Naive thymus-derived CD4-positive, alpha-beta T cell (primary cell): ENCODE measurements at regions not wholly inside any gene's neighbourhood (a gene's known extent, or its start where the extent isn't known, plus 50 kb on each side); places are given as distances from the start of the nearest gene placed in this dataset.

Experiments
- ATAC-seq: fragments of 150-1000 bp; cut with Tn5 transposase; 2 replicates; pipeline ENCODE4 v1.10.0; 2021; ENCODE audit warnings: mild to moderate bottlenecking, moderate library complexity
- CTCF ChIA-PET: fragments of 350-600 bp; sonication (Branson Sonifier 250); formaldehyde crosslinking; loops from one replicate; lab custom pipeline; 2021; ENCODE audit warnings: antibody characterized with exemption; lab: Charles Lee
- POLR2A ChIA-PET: fragments of 350-600 bp; sonication (Branson Sonifier 250); formaldehyde crosslinking; loops from one replicate; lab custom pipeline; 2021; ENCODE audit warnings: antibody characterized with exemption, inconsistent platforms; lab: Charles Lee
- DNase-seq, 9 donors: peaks; one replicate each; pipeline versions ENCODE4 v3.0.0 to v3.0.0-alpha.2; 2020 to 2022; ENCODE audit warnings: mixed read lengths in 1 of 9
- H3K27ac ChIP-seq: one replicate; pipeline ENCODE4 v1.7.0; 2013; ENCODE audit warnings: mild to moderate bottlenecking, low read depth, low read length, moderate library complexity
- H3K27me3 ChIP-seq, 2 donors: one replicate each; pipeline ENCODE4 v1.7.0; 2013; ENCODE audit warnings: low read length in 2 of 2, mild to moderate bottlenecking in 2 of 2, moderate library complexity in 2 of 2; ENCODE audit not compliant: control insufficient read depth in 2 of 2, insufficient read depth in 2 of 2
- H3K36me3 ChIP-seq, 3 experiments: 1 replicate in 2 of 3; 2 replicates in 1 of 3; pipeline ENCODE4 v1.7.0; 2013; ENCODE audit warnings: low read length in 3 of 3, mild to moderate bottlenecking in 3 of 3, moderate library complexity in 1 of 3; ENCODE audit not compliant: insufficient read depth in 3 of 3, control insufficient read depth in 2 of 3
- H3K4me1 ChIP-seq, 2 donors: one replicate each; pipeline ENCODE4 v1.7.0; 2013; ENCODE audit warnings: low read length in 2 of 2, mild to moderate bottlenecking in 2 of 2, moderate library complexity in 1 of 2; ENCODE audit not compliant: control insufficient read depth in 2 of 2, insufficient read depth in 2 of 2
- H3K4me3 ChIP-seq: 2 replicates; pipeline ENCODE4 v1.7.0; 2013; ENCODE audit warnings: mild to moderate bottlenecking, low read length
- H3K9me3 ChIP-seq, 3 experiments: 1 replicate in 2 of 3; 2 replicates in 1 of 3; pipeline ENCODE4 v1.7.0; 2013; ENCODE audit warnings: low read length in 3 of 3; ENCODE audit not compliant: control insufficient read depth in 2 of 3
- H3K27ac Mint-ChIP-seq, 9 donors: one replicate each; pipeline ENCODE4 v1.8.0; 2020 to 2022; ENCODE audit warnings: mixed read lengths in 9 of 9, mild to moderate bottlenecking in 8 of 9, moderate library complexity in 5 of 9, inconsistent platforms in 2 of 9
- H3K27me3 Mint-ChIP-seq, 5 donors: one replicate each; pipeline ENCODE4 v1.8.0; 2021 to 2022; ENCODE audit warnings: mixed read lengths in 5 of 5, mild to moderate bottlenecking in 1 of 5
- H3K36me3 Mint-ChIP-seq, 5 donors: one replicate each; pipeline ENCODE4 v1.8.0; 2020 to 2022; ENCODE audit warnings: mixed read lengths in 5 of 5, mild to moderate bottlenecking in 3 of 5, inconsistent platforms in 1 of 5
- H3K4me1 Mint-ChIP-seq, 7 donors: one replicate each; pipeline ENCODE4 v1.8.0; 2020 to 2022; ENCODE audit warnings: mixed read lengths in 7 of 7, mild to moderate bottlenecking in 3 of 7, inconsistent platforms in 1 of 7
- H3K4me3 Mint-ChIP-seq, 10 donors: one replicate each; pipeline ENCODE4 v1.8.0; 2020 to 2022; ENCODE audit warnings: mild to moderate bottlenecking in 10 of 10, mixed read lengths in 10 of 10, moderate library complexity in 6 of 10, inconsistent platforms in 2 of 10
- H3K9me3 Mint-ChIP-seq, 11 donors: one replicate each; pipeline ENCODE4 v1.8.0; 2020 to 2022; ENCODE audit warnings: mixed read lengths in 11 of 11, mild to moderate bottlenecking in 4 of 11, inconsistent platforms in 1 of 11, moderate library complexity in 1 of 11
- intact Hi-C, 2 donors: fragments of 100-400 bp; cut with micrococcal nuclease; formaldehyde crosslinking; loops; one replicate each; pipeline ENCODE4 v1.15.1; 2023

DNA sequence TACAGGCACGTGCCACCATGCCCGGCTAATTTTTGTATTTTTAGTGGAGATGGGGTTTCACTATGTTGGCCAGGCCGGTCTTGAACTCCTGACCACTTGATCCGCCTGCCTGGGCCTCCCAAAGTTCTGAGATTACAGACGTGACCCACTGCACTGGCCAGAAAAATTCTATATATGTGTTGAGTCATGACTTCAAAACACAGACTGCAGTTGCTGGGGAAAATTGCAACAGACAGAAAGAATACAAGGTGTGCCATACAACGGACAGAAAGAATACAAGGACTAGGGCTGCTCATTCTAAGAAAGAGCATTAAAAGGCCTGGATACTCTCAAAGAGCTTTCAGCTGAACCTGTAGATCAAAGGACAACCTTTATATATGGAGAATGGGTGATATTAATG, 109.6 kb upstream of the ACSL4 start:
- H3K4me1 Mint-ChIP-seq, result peaks cover 0 to 5% (median 0%) of the 10 kb centered on the region in 7 donors
- intact Hi-C loops, result no loop called here
- no peaks in the 10 kb centered on the region for H3K9me3 Mint-ChIP-seq
- ATAC-seq (no peak), DNase-seq (no peak)
- H3K36me3 ChIP-seq, result no peaks in the 10 kb centered on the region
- no peaks in the 10 kb centered on the region for H3K27me3 ChIP-seq
- ChIA-PET CTCF (no interaction called here), POLR2A (no interaction called here)
- H3K4me3 ChIP-seq, result no peak overlapping the region
- no peaks in the 10 kb centered on the region for H3K4me1 ChIP-seq
- H3K27me3 Mint-ChIP-seq, result no peaks in the 10 kb centered on the region
- no peaks in the 10 kb centered on the region for H3K36me3 Mint-ChIP-seq
- H3K9me3 ChIP-seq, result no peaks in the 10 kb centered on the region
- no peak overlapping the region for H3K27ac ChIP-seq
- no peak overlapping the region for H3K4me3 Mint-ChIP-seq
- no peak overlapping the region for H3K27ac Mint-ChIP-seq

DNA sequence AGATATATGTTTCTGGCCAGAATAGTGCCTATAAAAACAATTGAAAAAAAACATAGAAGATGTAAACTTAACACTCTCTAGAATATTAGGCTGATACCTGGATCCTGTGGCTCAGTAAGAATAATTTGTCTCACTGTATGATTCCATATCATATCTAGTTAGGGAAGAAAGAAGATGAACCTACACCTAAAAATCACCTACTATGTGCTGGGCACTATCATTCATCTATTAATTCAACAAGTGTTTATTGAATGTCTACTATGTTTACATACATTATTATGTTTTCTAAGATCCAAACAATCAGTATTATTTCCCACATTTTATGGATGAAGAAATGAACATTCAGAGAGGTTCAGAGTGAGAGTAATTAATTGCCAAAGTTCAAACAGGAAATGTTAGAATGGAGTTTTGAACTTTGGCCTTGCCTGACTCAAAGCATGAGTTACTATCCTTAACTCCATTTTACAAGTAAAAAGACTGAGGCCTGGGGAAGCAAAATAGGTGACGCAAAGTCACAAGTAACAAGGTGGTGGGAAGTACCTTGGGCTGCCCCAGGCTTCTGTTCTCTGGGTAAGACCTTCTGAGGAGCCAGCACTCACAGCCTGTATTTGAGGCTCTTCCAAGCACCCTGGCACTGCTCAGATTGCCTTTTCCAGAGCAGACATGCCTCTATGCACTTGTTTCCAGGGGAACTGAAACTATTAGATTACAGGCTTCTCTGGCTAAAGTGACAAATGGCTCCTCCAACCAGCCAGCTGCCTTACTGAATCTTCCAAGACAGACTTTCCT, 111.1 kb upstream of the ACSL4 start:
- no peak overlapping the region for H3K27ac Mint-ChIP-seq
- peaks cover 0 to 13% (median 5%) of the 10 kb centered on the region in 7 donors for H3K4me1 Mint-ChIP-seq
- no peak overlapping the region for H3K4me3 ChIP-seq
- no peak for DNase-seq
- ChIA-PET POLR2A (no interaction called here), CTCF (no interaction called here)
- ATAC-seq, result no peak
- no peaks in the 10 kb centered on the region for H3K9me3 Mint-ChIP-seq
- no peaks in the 10 kb centered on the region for H3K36me3 Mint-ChIP-seq
- H3K4me1 ChIP-seq, result no peaks in the 10 kb centered on the region
- no peaks in the 10 kb centered on the region for H3K9me3 ChIP-seq
- H3K36me3 ChIP-seq, result no peaks in the 10 kb centered on the region
- H3K27me3 Mint-ChIP-seq, result no peaks in the 10 kb centered on the region
- no peaks in the 10 kb centered on the region for H3K27me3 ChIP-seq
- no peak overlapping the region for H3K4me3 Mint-ChIP-seq
- H3K27ac ChIP-seq, result no peak overlapping the region
- intact Hi-C loops, result no loop called here

DNA sequence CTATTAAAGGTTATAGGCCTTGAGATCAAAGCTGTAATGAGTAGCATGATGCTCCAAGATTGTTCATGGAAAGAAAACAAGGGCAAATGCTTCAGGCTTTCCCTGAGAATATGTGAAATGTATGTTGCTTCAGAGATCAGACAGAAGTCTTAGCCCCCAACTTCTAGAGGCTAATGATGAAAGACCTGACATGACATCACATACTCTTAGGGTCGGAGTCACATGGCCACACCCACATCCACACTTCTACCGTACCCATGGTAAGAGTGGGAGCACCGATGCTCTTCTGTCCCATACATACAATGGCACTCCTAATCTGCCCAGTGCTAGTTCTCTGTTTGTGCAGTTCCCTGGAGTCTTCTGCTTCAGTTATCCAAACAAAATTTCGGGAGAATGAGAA, 111.9 kb upstream of the ACSL4 start:
- Histone ChIP-seq H3K36me3 (no peaks in the 10 kb centered on the region), H3K9me3 (no peaks in the 10 kb centered on the region), H3K4me1 (no peaks in the 10 kb centered on the region), H3K27me3 (no peaks in the 10 kb centered on the region), H3K4me3 (no peak overlapping the region), H3K27ac (no peak overlapping the region)
- ChIA-PET CTCF (no interaction called here), POLR2A (no interaction called here)
- peaks cover 0 to 13% (median 5%) of the 10 kb centered on the region in 7 donors for H3K4me1 Mint-ChIP-seq
- no peaks in the 10 kb centered on the region for H3K27me3 Mint-ChIP-seq
- no peak overlapping the region for H3K4me3 Mint-ChIP-seq
- intact Hi-C loops, result no loop called here
- no peak for DNase-seq
- ATAC-seq, result no peak
- no peaks in the 10 kb centered on the region for H3K9me3 Mint-ChIP-seq
- no peaks in the 10 kb centered on the region for H3K36me3 Mint-ChIP-seq
- no peak overlapping the region for H3K27ac Mint-ChIP-seq

DNA sequence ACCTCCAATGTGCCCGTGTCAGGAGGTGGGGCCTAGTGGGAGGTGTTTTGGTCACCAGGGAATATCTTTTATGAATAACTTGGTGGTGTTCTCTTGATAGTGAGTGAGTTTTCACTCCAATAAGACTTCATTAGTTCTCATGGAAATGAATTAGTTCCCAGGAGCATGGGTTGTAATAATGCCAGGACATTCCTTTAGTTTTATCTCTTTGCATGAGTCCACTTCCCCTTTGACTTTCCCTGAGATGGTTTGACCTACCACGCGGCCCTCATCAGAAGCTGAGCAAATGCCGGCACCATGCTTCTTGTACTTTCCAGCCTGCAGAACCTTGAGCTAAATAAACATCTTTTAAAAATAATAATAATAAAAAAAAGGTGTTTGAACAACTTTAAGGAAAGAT, 112.9 kb upstream of the ACSL4 start:
- DNase-seq (no peak), ATAC-seq (no peak)
- Mint-ChIP-seq H3K4me1 (peaks cover 0 to 13% (median 5%) of the 10 kb centered on the region in 7 donors), H3K27me3 (no peaks in the 10 kb centered on the region), H3K36me3 (no peaks in the 10 kb centered on the region), H3K27ac (peak overlapping the region in 1 of 9 donors; percentile 44), H3K4me3 (no peak overlapping the region), H3K9me3 (no peaks in the 10 kb centered on the region)
- Histone ChIP-seq H3K4me3 (no peak overlapping the region), H3K36me3 (no peaks in the 10 kb centered on the region), H3K4me1 (no peaks in the 10 kb centered on the region), H3K27ac (no peak overlapping the region), H3K27me3 (no peaks in the 10 kb centered on the region), H3K9me3 (no peaks in the 10 kb centered on the region)
- intact Hi-C loops, result no loop called here
- CTCF ChIA-PET, result no interaction called here
- POLR2A ChIA-PET, result no interaction called here

DNA sequence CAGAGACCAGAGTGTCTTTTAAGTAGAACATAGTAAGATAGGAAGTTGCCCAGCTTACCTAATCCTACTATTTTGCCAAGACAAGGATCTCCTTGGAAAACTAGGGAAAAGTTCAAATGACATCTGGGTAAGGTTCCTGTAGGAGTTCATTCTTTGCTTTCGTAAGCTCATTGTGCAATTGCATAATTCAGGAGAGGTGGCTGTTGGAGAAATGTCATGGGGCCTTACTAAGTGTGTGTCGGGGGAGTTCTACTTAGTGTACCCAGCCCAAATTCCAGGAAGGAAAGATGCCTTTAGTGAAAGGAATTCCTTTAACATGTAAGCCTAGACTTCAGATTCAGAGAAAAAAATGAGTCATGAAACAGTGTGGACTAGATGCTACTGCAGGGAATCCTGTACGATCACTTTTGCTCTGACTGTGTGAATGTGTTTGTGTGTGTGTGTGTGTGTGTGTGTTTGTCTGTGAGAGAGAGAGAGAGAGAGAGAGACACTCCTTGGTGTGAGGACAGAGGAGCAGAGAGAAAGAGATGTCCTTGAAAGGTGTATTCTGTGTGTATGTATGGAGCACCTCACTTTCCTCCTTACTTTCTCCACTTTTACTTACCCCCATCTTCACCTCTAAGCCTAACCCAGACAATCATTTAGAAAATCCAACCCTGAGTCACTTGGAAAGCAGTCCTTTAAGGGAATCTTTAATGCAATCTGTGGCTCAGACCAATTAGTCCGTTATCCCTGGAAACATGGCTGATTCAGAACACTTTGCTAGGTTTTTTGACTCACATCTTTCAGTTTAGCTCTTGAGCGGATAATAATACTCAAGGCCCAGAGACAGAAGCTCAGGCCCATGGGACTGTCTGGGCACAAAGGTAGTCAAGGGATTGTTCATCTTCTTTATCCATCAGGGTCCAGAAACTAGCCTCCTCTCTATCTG, 114.5 kb upstream of the ACSL4 start:
- H3K27ac ChIP-seq, result no peak overlapping the region
- H3K4me1 ChIP-seq, result no peaks in the 10 kb centered on the region
- H3K9me3 Mint-ChIP-seq, result no peaks in the 10 kb centered on the region
- H3K36me3 ChIP-seq, result no peaks in the 10 kb centered on the region
- peak overlapping the region in 1 of 10 donors; percentile 43 for H3K4me3 Mint-ChIP-seq
- DNase-seq (no peak), ATAC-seq (no peak)
- H3K4me1 Mint-ChIP-seq, result peaks cover 0 to 13% (median 5%) of the 10 kb centered on the region in 7 donors
- no peak overlapping the region for H3K27ac Mint-ChIP-seq
- no peaks in the 10 kb centered on the region for H3K9me3 ChIP-seq
- no peaks in the 10 kb centered on the region for H3K27me3 Mint-ChIP-seq
- ChIA-PET POLR2A (no interaction called here), CTCF (no interaction called here)
- intact Hi-C loops, result no loop called here
- no peaks in the 10 kb centered on the region for H3K36me3 Mint-ChIP-seq
- no peak overlapping the region for H3K4me3 ChIP-seq
- H3K27me3 ChIP-seq, result no peaks in the 10 kb centered on the region

DNA sequence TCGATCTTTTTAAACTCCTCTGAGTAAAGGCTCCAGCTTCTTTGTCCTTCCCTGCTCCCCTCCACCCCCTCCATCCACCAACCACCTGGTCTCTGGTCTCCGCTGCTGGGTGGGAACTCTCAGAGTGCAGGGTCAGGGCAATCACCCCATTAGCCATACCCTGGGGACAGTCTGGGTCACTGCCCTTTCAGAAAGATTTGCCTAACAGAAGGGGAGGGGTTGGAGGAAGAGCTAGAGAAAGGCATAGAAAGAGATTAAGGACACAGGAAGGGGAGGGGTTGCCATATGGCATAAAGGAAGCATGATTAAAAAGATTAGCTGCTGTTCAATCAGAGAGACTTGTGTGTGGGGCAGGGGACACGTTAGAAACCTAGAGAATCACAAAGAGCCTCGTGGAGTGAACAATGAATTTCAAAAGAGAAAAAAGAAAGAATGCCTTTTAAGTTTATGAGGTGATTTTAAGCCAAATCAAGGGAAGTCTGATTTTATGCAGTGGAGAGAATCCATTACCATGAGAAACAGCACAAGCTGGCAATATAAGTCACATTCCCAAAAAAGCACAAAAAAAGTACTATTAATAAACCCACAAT, 115.5 kb upstream of the ACSL4 start:
- CTCF ChIA-PET, result no interaction called here
- no peaks in the 10 kb centered on the region for H3K27me3 ChIP-seq
- intact Hi-C loops, result no loop called here
- no peaks in the 10 kb centered on the region for H3K36me3 Mint-ChIP-seq
- peak overlapping the region in 1 of 9 donors; percentile 78 for H3K27ac Mint-ChIP-seq
- no peak overlapping the region for H3K27ac ChIP-seq
- ATAC-seq, result no peak
- H3K4me3 Mint-ChIP-seq, result no peak overlapping the region
- H3K36me3 ChIP-seq, result no peaks in the 10 kb centered on the region
- POLR2A ChIA-PET, result no interaction called here
- H3K27me3 Mint-ChIP-seq, result no peaks in the 10 kb centered on the region
- no peaks in the 10 kb centered on the region for H3K9me3 ChIP-seq
- H3K4me1 ChIP-seq, result no peaks in the 10 kb centered on the region
- H3K4me1 Mint-ChIP-seq, result peaks cover 0 to 13% (median 5%) of the 10 kb centered on the region in 7 donors
- no peaks in the 10 kb centered on the region for H3K9me3 Mint-ChIP-seq
- H3K4me3 ChIP-seq, result no peak overlapping the region
- DNase-seq, result no peak
